ENCODE measurements at regions not wholly inside any gene's neighbourhood (a gene's known extent, or its start where the extent isn't known, plus 50 kb on each side); places are given as distances from the start of the nearest gene placed in this dataset.

- intact Hi-C loops (cut with micrococcal nuclease; ENCODE audit: unreplicated experiment) = no loop called here
- H3K4me1 ChIP-seq (ENCODE audit: insufficient read depth, low read length, poor library complexity, severe bottlenecking) = no peaks in the 10 kb centered on the region
- ChIA-PET CTCF (no interaction called here), POLR2A (ENCODE audit: low non-redundant PET) (no interaction called here)
- no peaks in the 10 kb centered on the region for H3K36me3 ChIP-seq (ENCODE audit: insufficient read depth, low read length, poor library complexity, severe bottlenecking)
- no peak overlapping the region for H3K4me3 ChIP-seq (ENCODE audit: low read depth, low read length, poor library complexity, severe bottlenecking)
- no peaks in the 10 kb centered on the region for H3K9me3 ChIP-seq (ENCODE audit: low read depth, low read length, poor library complexity, severe bottlenecking)
- H3K27ac ChIP-seq (ENCODE audit: low read depth, low read length, poor library complexity, severe bottlenecking) = no peak overlapping the region
- DNase-seq (ENCODE audit: low spot score) = no peak
- no peaks in the 10 kb centered on the region for H3K27me3 ChIP-seq (replicated peaks; ENCODE audit: insufficient read depth, low read depth, low read length, poor library complexity)
- BruUV-seq (replicated peaks) = no TSS peak
- TF ChIP-seq EZH2 (IDR thresholded peaks at IDR 0.05; ENCODE audit: borderline replicate concordance, low read depth, low read length, poor library complexity, severe bottlenecking) (no peak), CTCF (conservative IDR thresholded peaks at IDR 0.05; ENCODE audit: low read depth, low read length) (no peak)
Measured at GRCh38 chr1:116835161-116835560, 74.6 kb upstream of the PTGFRN start.

- ChIA-PET CTCF (no interaction called here), POLR2A (ENCODE audit: low non-redundant PET) (no interaction called here)
- Histone ChIP-seq H3K9me3 (ENCODE audit: low read depth, low read length, poor library complexity, severe bottlenecking) (no peaks in the 10 kb centered on the region), H3K27ac (ENCODE audit: low read depth, low read length, poor library complexity, severe bottlenecking) (no peak overlapping the region), H3K36me3 (ENCODE audit: insufficient read depth, low read length, poor library complexity, severe bottlenecking) (no peaks in the 10 kb centered on the region), H3K27me3 (replicated peaks; ENCODE audit: insufficient read depth, low read depth, low read length, poor library complexity) (no peaks in the 10 kb centered on the region), H3K4me3 (ENCODE audit: low read depth, low read length, poor library complexity, severe bottlenecking) (no peak overlapping the region), H3K4me1 (ENCODE audit: insufficient read depth, low read length, poor library complexity, severe bottlenecking) (no peaks in the 10 kb centered on the region)
- TF ChIP-seq EZH2 (IDR thresholded peaks at IDR 0.05; ENCODE audit: borderline replicate concordance, low read depth, low read length, poor library complexity, severe bottlenecking) (no peak), CTCF (conservative IDR thresholded peaks at IDR 0.05; ENCODE audit: low read depth, low read length) (no peak)
- intact Hi-C loops (cut with micrococcal nuclease; ENCODE audit: unreplicated experiment) = no loop called here
- no TSS peak for BruUV-seq (replicated peaks)
- DNase-seq (ENCODE audit: low spot score) = no peak
Measured at GRCh38 chr1:116836099-116836498, 73.6 kb upstream of the PTGFRN start.

GRCh38 chr1:116841569-116842344 is 68.0 kb upstream of the PTGFRN start:
- intact Hi-C loops (cut with micrococcal nuclease; ENCODE audit: unreplicated experiment) = no loop called here
- no peaks in the 10 kb centered on the region for H3K4me1 ChIP-seq (ENCODE audit: insufficient read depth, low read length, poor library complexity, severe bottlenecking)
- POLR2A ChIA-PET (ENCODE audit: low non-redundant PET) = no interaction called here
- CTCF ChIA-PET = no interaction called here
- H3K36me3 ChIP-seq (ENCODE audit: insufficient read depth, low read length, poor library complexity, severe bottlenecking) = no peaks in the 10 kb centered on the region
- no peaks in the 10 kb centered on the region for H3K27me3 ChIP-seq (replicated peaks; ENCODE audit: insufficient read depth, low read depth, low read length, poor library complexity)
- H3K27ac ChIP-seq (ENCODE audit: low read depth, low read length, poor library complexity, severe bottlenecking) = no peak overlapping the region
- no TSS peak for BruUV-seq (replicated peaks)
- no peaks in the 10 kb centered on the region for H3K9me3 ChIP-seq (ENCODE audit: low read depth, low read length, poor library complexity, severe bottlenecking)
- DNase-seq (ENCODE audit: low spot score) = no peak
- TF ChIP-seq CTCF (conservative IDR thresholded peaks at IDR 0.05; ENCODE audit: low read depth, low read length) = no peak
- TF ChIP-seq EZH2 (IDR thresholded peaks at IDR 0.05; ENCODE audit: borderline replicate concordance, low read depth, low read length, poor library complexity, severe bottlenecking) = no peak
- H3K4me3 ChIP-seq (ENCODE audit: low read depth, low read length, poor library complexity, severe bottlenecking) = no peak overlapping the region
